ENCODE measurements at regions not wholly inside any gene's neighbourhood (a gene's known extent, or its start where the extent isn't known, plus 50 kb on each side); places are given as distances from the start of the nearest gene placed in this dataset.
"Not testable (repeated sequence)": the region's sequence is repeated elsewhere in the genome, so short reads cannot be mapped to it uniquely, and the experiment has no call there.

DNA sequence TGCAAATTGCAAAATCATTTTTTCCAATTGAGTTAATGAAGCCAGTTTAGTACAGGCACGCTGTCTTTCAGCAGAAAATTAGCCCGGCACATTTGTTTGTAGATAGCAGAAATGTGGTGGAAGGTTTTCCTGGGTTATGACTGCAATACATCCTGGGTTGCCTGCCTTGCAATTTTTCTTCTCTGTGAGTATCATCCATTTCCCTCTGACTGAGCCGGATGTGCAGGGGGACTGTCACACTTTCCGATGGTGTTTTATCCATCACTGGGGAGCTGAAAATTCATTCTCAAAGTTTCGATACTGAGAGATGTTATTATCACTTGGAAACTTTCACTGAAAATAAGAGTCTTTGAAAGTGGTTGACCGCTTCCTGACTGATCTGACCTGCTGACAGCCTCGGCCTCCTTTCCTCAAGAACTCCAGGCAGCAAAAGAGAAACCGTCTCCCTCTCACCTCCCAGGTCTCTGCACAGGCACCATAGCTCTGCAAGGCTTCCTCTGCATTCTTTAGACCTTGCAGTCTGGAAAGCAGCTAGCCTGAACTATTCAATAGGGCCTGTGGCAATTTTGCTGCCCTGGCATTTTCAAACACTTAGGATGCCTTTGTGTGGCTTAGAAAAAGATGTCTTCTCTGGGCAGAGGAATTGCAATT is 320.8 kb upstream of the NRP1 start:
- H3K36me3 Mint-ChIP-seq (ENCODE audit: low read depth) = peaks cover 2% of the 10 kb centered on the region
- no peak for ATAC-seq
- no peaks in the 10 kb centered on the region for H3K4me1 Mint-ChIP-seq
- H3K27ac Mint-ChIP-seq = no peak overlapping the region
- H3K4me3 Mint-ChIP-seq = no peak overlapping the region
- no peaks in the 10 kb centered on the region for H3K9me3 ChIP-seq (ENCODE audit: control insufficient read depth, low read length, poor library complexity, severe bottlenecking)
- DNase-seq = no peak
- H3K27me3 Mint-ChIP-seq = peaks cover 17% of the 10 kb centered on the region

DNA sequence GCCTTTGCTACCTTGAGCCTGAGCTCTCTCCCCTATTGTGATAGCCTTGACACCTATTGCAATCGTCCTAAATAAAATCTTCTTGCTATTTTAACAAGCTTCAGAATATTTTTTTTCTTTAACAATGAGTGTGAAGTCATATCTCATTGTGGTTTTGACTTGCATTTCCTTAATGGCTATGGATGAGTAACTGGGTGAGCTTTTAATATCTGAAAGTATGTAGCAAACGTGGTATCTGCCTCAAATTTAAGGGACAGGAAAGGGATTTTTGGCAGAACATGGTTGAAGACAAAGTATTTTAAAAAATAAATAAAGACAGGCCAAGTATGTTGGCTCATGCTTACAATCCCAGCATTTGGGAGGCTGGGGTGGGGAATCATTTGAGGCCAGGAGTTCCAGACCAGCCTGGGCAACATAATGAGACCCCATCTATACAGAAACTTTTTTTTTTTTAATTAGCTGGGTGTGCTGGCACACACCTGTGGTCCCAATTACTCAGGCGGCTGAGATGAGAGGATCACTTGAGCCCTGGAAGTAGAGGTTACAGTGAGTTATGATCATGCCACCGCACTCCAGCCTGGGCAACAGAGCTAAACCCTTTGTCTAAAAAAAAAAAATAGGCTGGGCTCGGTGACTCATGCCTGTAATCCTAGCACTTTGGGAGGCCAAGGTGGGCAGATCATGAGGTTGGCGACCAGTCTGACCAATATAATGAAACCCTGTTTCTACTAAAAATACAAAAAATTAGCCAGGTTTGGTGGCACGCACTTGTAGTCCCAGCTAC is 319.3 kb upstream of the NRP1 start:
- ATAC-seq (no peak), DNase-seq (no peak)
- no peaks in the 10 kb centered on the region for H3K9me3 ChIP-seq (ENCODE audit: control insufficient read depth, low read length, poor library complexity, severe bottlenecking)
- Mint-ChIP-seq H3K27me3 (peaks cover 3% of the 10 kb centered on the region), H3K4me3 (no peak overlapping the region), H3K36me3 (ENCODE audit: low read depth) (peaks cover 2% of the 10 kb centered on the region), H3K4me1 (no peaks in the 10 kb centered on the region), H3K27ac (no peak overlapping the region)

DNA sequence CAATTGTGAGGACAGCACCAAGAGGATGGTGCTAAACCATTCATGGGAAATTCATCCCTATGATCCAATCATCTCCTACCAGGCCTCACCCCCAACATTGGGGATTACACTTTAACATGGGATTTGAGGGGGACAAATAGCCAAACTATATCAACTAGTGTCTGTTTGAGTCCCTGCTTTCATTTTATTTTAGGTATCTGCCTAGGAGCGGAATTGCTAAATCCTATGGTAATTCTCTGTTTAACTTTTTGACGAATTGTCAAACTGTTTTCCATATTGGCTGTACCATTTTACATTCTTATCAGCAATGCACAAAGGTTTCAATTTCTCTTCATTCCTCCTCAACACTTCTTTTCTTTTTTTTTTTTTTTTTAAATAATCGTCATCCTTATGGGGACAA is 318.4 kb upstream of the NRP1 start:
- no peak overlapping the region for H3K4me3 Mint-ChIP-seq
- DNase-seq (no peak), ATAC-seq (no peak)
- peaks cover 6% of the 10 kb centered on the region for H3K27me3 Mint-ChIP-seq
- no peaks in the 10 kb centered on the region for H3K9me3 ChIP-seq (ENCODE audit: control insufficient read depth, low read length, poor library complexity, severe bottlenecking)
- no peaks in the 10 kb centered on the region for H3K4me1 Mint-ChIP-seq
- H3K27ac Mint-ChIP-seq = no peak overlapping the region
- H3K36me3 Mint-ChIP-seq (ENCODE audit: low read depth) = peaks cover 2% of the 10 kb centered on the region

DNA sequence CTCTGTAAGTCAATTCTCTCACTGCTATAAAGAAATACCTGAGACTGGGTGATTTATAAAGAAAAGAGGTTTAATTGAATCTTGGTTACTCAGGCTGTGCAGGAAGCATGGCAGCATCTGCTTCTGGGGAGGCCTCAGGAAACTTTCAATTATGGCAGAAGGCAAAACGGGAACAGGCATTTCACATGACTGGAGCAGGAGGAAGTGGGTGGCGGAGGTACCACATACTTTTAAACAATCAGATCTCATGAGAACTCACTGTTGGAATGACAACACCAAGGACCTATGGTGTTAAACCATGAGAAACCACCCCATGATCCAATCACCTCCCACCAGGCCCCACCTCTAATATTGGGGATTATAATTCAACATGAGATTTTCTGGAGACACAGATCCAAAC is 315.7 kb upstream of the NRP1 start:
- not testable (repeated sequence) for DNase-seq; H3K4me1 Mint-ChIP-seq; H3K9me3 ChIP-seq (ENCODE audit: control insufficient read depth, low read length, poor library complexity, severe bottlenecking); H3K4me3 Mint-ChIP-seq; H3K36me3 Mint-ChIP-seq (ENCODE audit: low read depth); ATAC-seq; H3K27ac Mint-ChIP-seq
- peaks cover 17% of the 10 kb centered on the region for H3K27me3 Mint-ChIP-seq

DNA sequence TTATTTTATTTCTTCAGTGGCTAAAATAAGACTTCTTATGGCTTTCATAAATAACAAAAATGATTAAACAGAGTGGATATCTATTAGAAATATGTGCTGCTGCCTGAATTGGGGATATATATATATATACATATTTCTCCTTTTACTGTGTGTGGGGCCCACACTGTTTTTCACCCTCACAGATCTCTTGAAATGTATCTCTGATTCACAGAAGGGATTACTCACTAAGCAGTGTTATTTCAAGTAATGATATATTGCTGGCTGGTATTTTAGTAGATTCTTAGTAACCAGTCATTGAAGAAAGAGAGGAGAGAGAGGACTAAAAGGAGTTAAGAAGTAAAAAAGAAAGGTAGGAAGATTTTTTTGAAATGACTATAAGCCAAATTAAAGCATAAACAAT is 308.6 kb upstream of the NRP1 start:
- no peaks in the 10 kb centered on the region for H3K4me1 Mint-ChIP-seq

DNA sequence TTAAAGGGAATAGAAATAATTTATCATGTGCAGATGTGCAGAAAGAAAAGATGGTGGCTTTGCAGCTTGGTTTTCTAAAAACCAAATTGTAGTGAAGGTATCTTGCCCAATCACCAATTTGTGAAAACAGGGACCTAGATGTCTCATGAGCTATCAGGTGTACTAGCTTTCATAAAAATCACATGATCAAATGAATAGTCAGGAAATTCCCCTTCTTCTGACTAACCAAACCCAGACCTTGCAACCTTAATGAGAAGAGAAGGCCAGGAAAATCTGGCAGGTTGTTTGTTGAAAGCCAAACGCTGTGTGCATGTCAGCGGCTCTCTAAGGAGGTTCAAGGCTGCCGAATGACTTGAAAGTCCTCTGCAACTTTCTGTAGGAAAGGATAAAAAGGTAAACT is 304.4 kb upstream of the NRP1 start:
- no peaks in the 10 kb centered on the region for H3K36me3 Mint-ChIP-seq (ENCODE audit: low read depth)
- no peak for ATAC-seq
- H3K4me1 Mint-ChIP-seq = no peaks in the 10 kb centered on the region
- no peak overlapping the region for H3K27ac Mint-ChIP-seq
- H3K9me3 ChIP-seq (ENCODE audit: control insufficient read depth, low read length, poor library complexity, severe bottlenecking) = no peaks in the 10 kb centered on the region
- H3K27me3 Mint-ChIP-seq = peaks cover 22% of the 10 kb centered on the region
- H3K4me3 Mint-ChIP-seq = no peak overlapping the region
- DNase-seq = no peak

More for the DNA sequence above, 308.6 kb upstream of the NRP1 start:
- no peaks in the 10 kb centered on the region for H3K36me3 Mint-ChIP-seq (ENCODE audit: low read depth)
- H3K9me3 ChIP-seq (ENCODE audit: control insufficient read depth, low read length, poor library complexity, severe bottlenecking) = no peaks in the 10 kb centered on the region
- no peak for ATAC-seq
- DNase-seq = no peak
- H3K4me3 Mint-ChIP-seq = no peak overlapping the region
- H3K27me3 Mint-ChIP-seq = peaks cover 16% of the 10 kb centered on the region
- H3K27ac Mint-ChIP-seq = no peak overlapping the region

DNA sequence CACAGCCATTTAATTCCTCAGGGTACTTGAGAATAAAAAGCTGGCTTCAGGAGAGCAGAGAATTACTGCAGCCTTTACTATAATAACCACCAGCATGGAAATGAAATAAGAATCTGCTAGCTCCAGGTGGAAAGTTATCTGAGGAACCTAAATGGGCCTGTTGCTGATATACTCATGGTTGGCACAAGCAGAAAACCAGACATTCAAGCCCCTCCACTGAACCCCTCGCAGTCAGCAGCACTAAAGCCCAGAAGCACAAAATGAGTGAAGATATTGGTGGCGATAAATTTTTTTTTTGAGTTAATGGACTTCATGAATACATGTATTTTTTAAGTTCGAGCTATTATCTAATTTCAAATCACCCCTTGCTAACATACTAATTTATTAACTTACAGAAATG is 303.9 kb upstream of the NRP1 start:
- H3K4me3 Mint-ChIP-seq = no peak overlapping the region
- H3K4me1 Mint-ChIP-seq = no peaks in the 10 kb centered on the region
- DNase-seq = no peak
- H3K27me3 Mint-ChIP-seq = peaks cover 22% of the 10 kb centered on the region
- H3K9me3 ChIP-seq (ENCODE audit: control insufficient read depth, low read length, poor library complexity, severe bottlenecking) = no peaks in the 10 kb centered on the region
- H3K36me3 Mint-ChIP-seq (ENCODE audit: low read depth) = no peaks in the 10 kb centered on the region
- H3K27ac Mint-ChIP-seq = no peak overlapping the region
- ATAC-seq = no peak

DNA sequence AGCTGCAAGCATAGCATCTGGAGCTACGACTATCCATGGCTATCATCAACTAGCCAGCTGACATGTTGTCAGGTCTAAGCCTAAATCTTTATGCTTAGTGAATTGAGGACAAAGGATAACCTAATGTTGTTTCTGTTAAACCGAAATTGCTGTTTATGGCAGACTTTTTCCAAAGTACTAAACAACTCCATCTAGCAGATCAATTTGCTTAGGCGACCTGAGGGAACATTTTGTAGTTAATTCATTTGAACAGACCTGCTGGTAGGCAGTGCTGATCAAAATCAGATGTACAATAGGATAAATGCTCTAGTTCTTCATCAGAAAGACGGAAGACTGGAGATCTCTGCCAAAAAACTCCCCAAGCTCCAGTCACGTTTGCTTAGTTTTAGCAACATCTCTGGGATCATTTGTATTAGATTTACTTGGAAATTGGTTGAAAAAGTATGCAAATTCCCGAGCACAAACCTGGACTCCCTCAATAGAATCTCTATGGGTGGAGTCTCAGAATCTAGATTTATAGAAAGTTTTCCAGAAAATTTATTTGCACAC is 301.6 kb upstream of the NRP1 start:
- Mint-ChIP-seq H3K27me3 (peaks cover 29% of the 10 kb centered on the region), H3K4me3 (no peak overlapping the region)

DNA sequence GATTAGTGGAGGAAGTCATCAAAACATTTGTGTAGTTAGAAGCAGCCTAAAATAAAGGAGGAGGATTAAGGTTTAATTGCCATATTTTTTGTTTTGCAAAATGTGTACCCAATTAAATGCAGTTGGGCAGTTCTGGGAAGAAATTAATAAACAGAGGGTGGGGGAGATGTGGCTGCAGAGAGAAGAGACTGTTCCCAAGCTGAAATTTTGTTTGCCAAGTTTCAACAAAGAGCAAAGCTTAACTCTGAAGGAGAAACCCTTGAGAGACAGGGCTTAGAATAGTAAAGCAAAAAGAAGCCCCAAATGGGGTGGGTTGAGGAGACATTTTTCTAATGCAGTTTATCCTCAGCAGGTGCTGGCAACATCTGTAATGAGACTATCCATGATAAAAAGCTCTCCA is 298.0 kb upstream of the NRP1 start:
- ATAC-seq = no peak
- Mint-ChIP-seq H3K4me3 (no peak overlapping the region), H3K36me3 (ENCODE audit: low read depth) (no peaks in the 10 kb centered on the region), H3K4me1 (no peaks in the 10 kb centered on the region), H3K27ac (no peak overlapping the region), H3K27me3 (peaks cover 44% of the 10 kb centered on the region)
- no peaks in the 10 kb centered on the region for H3K9me3 ChIP-seq (ENCODE audit: control insufficient read depth, low read length, poor library complexity, severe bottlenecking)
- no peak for DNase-seq

More for the DNA sequence above, 301.6 kb upstream of the NRP1 start:
- DNase-seq = no peak
- no peak for ATAC-seq
- no peaks in the 10 kb centered on the region for H3K4me1 Mint-ChIP-seq
- no peaks in the 10 kb centered on the region for H3K9me3 ChIP-seq (ENCODE audit: control insufficient read depth, low read length, poor library complexity, severe bottlenecking)
- no peak overlapping the region for H3K27ac Mint-ChIP-seq
- H3K36me3 Mint-ChIP-seq (ENCODE audit: low read depth) = no peaks in the 10 kb centered on the region

DNA sequence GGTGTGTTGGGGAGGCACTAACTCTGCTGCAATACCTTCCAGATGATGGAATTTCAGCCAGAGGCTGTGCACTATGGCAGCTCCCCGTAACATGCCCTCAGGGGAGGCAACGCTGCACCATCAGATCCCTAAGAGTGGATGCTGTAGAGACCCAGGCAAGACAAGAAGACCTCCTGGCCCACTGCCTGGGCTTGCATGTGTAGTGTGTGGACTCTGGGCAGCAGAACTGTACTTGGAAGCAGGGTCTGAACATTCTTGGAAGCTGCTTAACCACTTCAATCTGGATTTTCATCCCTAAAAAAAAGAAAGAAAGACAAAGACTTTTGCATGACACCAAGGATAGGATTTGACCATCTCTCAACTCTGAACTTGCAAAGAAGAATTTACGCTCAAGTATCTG is 297.5 kb upstream of the NRP1 start:
- Mint-ChIP-seq H3K27ac (no peak overlapping the region), H3K4me3 (no peak overlapping the region), H3K27me3 (peaks cover 40% of the 10 kb centered on the region), H3K4me1 (no peaks in the 10 kb centered on the region), H3K36me3 (ENCODE audit: low read depth) (no peaks in the 10 kb centered on the region)
- ATAC-seq (no peak), DNase-seq (no peak)
- no peaks in the 10 kb centered on the region for H3K9me3 ChIP-seq (ENCODE audit: control insufficient read depth, low read length, poor library complexity, severe bottlenecking)

DNA sequence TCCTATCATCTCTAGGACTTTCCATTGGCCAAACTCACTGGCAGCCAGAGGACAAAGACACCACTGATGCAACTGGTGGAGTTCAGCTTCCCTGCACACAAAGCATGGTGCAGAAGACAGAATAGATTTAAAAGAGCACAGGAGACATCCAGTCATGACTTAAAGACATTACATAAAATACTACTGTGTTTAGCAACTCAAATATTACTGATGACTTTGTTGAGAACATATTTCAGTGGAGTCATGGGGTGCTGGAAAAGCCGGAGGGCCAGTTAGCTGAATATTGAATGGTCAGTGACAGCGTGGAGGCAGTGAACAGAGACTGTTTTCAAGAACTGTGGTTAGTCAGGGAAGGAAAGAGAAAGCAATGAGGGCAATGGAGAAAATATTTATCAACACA is 296.3 kb upstream of the NRP1 start:
- H3K36me3 Mint-ChIP-seq (ENCODE audit: low read depth) = no peaks in the 10 kb centered on the region
- no peaks in the 10 kb centered on the region for H3K4me1 Mint-ChIP-seq
- no peak overlapping the region for H3K4me3 Mint-ChIP-seq
- H3K9me3 ChIP-seq (ENCODE audit: control insufficient read depth, low read length, poor library complexity, severe bottlenecking) = no peaks in the 10 kb centered on the region
- peaks cover 27% of the 10 kb centered on the region for H3K27me3 Mint-ChIP-seq
- no peak overlapping the region for H3K27ac Mint-ChIP-seq
- ATAC-seq = no peak
- no peak for DNase-seq

DNA sequence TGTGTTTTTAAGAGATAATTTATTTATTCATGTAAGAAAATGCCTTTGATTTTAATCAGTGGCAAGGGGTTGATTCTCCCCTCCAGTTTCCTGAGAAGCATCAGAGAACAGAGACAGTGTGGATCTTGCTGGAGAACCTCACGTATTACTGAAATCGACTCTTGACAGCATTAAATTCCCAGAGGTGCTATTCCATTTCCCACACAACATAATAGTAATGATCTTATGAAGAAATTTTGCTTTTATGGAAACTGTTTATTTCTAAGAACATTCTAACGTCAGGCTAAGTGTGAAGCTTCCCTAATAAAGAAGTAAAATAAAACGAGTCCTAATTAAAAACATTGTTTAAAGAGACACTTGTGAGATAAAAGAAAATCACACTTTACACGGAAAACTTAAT is 293.1 kb upstream of the NRP1 start:
- ATAC-seq (no peak), DNase-seq (no peak)
- H3K4me1 Mint-ChIP-seq = no peaks in the 10 kb centered on the region
- H3K27ac Mint-ChIP-seq = no peak overlapping the region
- no peaks in the 10 kb centered on the region for H3K36me3 Mint-ChIP-seq (ENCODE audit: low read depth)
- no peaks in the 10 kb centered on the region for H3K9me3 ChIP-seq (ENCODE audit: control insufficient read depth, low read length, poor library complexity, severe bottlenecking)
- peaks cover 40% of the 10 kb centered on the region for H3K27me3 Mint-ChIP-seq
- H3K4me3 Mint-ChIP-seq = no peak overlapping the region

DNA sequence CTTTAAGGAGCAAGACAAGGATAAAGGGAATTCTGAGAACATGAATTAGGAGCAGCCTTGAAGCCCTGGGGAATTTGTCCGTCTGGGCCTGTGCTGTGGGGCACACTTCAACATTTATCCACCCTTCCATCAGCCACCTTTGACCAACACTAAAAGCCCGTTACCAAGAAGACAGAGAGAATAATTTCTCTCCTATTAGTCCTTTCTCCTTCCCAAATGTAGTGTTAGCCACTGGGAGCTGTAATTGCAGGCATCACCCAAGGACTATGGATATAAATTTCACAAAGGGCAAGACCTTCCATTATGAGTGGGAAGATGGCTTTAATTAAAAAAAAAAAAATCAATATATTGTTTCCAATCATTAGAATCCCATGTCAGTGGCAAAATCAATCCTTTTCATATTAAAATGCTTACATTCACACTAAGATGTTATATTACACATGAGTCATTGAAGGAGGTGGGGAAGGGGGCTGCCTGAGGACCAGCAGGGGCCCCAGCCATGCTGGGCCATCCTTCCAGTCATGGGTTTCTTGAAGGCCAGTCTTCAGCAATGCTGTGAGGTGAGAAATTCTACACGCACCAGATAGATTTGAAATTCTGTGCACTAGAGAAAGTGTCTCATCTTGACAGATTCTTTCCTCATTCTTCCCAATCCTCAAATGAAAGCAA is 292.5 kb upstream of the NRP1 start:
- Mint-ChIP-seq H3K36me3 (ENCODE audit: low read depth) (no peaks in the 10 kb centered on the region), H3K27me3 (peaks cover 39% of the 10 kb centered on the region), H3K4me3 (no peak overlapping the region), H3K4me1 (no peaks in the 10 kb centered on the region), H3K27ac (no peak overlapping the region)
- no peaks in the 10 kb centered on the region for H3K9me3 ChIP-seq (ENCODE audit: control insufficient read depth, low read length, poor library complexity, severe bottlenecking)
- ATAC-seq (no peak), DNase-seq (no peak)
